Endodermal cell (in vitro differentiated cells): ENCODE measurements at regions not wholly inside any gene's neighbourhood (a gene's known extent, or its start where the extent isn't known, plus 50 kb on each side); places are given as distances from the start of the nearest gene placed in this dataset.

Experiments
- DNase-seq: peaks from one replicate; pipeline ENCODE4 v3.0.0-alpha.2; 2017
- H3K27ac ChIP-seq: 2 replicates; pipeline ENCODE4 v1.5.1; 2013; ENCODE audit warnings: mild to moderate bottlenecking, low read depth, low read length, moderate library complexity
- H3K27me3 ChIP-seq: 2 replicates; pipeline ENCODE4 v1.6.1; 2013; ENCODE audit warnings: mild to moderate bottlenecking, low read length, moderate library complexity; ENCODE audit not compliant: insufficient read depth, control insufficient read depth, poor library complexity, severe bottlenecking
- H3K36me3 ChIP-seq: 2 replicates; pipeline ENCODE4 v1.7.0; 2013; ENCODE audit warnings: mild to moderate bottlenecking, low read length, moderate library complexity; ENCODE audit not compliant: control insufficient read depth, insufficient read depth
- H3K4me1 ChIP-seq: one replicate; pipeline ENCODE4 v1.7.0; 2013; ENCODE audit warnings: low read length; ENCODE audit not compliant: control insufficient read depth, insufficient read depth
- H3K4me3 ChIP-seq: 2 replicates; pipeline ENCODE4 v1.5.1; 2013; ENCODE audit warnings: mild to moderate bottlenecking, low read length, moderate library complexity
- H3K9ac ChIP-seq: 2 replicates; pipeline ENCODE4 v1.6.1; 2013; ENCODE audit warnings: mild to moderate bottlenecking, low read length, moderate library complexity; ENCODE audit not compliant: poor library complexity, severe bottlenecking; ENCODE audit errors: extremely low read depth
- H3K9me3 ChIP-seq: 2 replicates; pipeline ENCODE4 v1.6.1; 2013; ENCODE audit warnings: mild to moderate bottlenecking, low read length, moderate library complexity; ENCODE audit not compliant: control insufficient read depth
- H3K27ac Mint-ChIP-seq: 2 replicates; pipeline ENCODE4 v1.8.0; 2020; ENCODE audit warnings: mixed read lengths
- H3K27me3 Mint-ChIP-seq: 2 replicates; pipeline ENCODE4 v1.8.0; 2021; ENCODE audit warnings: mild to moderate bottlenecking, mixed read lengths; ENCODE audit not compliant: insufficient read depth
- H3K36me3 Mint-ChIP-seq: 2 replicates; pipeline ENCODE4 v1.8.0; 2020; ENCODE audit warnings: low read depth, mixed read lengths
- H3K4me1 Mint-ChIP-seq: 2 replicates; pipeline ENCODE4 v1.8.0; 2020; ENCODE audit warnings: mixed read lengths
- H3K4me3 Mint-ChIP-seq: 2 replicates; pipeline ENCODE4 v1.8.0; 2020; ENCODE audit warnings: mild to moderate bottlenecking, moderate library complexity, mixed read lengths
- H3K9me3 Mint-ChIP-seq: 2 replicates; pipeline ENCODE4 v1.8.0; 2020; ENCODE audit warnings: mild to moderate bottlenecking, mixed read lengths
- CTCF ChIP-seq: fragments of 200-600 bp; sonication (generic); conservative IDR thresholded peaks from 2 replicates; pipeline ENCODE4 v1.5.0; 2021; ENCODE audit warnings: antibody characterized with exemption, mild to moderate bottlenecking
- WGBS, 2 experiments: methylation state at CpG; one replicate each; pipeline versions ENCODE4 v1.1.5 to v1.1.7; 2013; ENCODE audit warnings: missing lambda C conversion rate in 2 of 2, mixed read lengths in 1 of 2; ENCODE audit not compliant: insufficient coverage in 1 of 2, insufficient read length in 1 of 2; 5-methylcytosine and 5-hydroxymethylcytosine counted together

DNA sequence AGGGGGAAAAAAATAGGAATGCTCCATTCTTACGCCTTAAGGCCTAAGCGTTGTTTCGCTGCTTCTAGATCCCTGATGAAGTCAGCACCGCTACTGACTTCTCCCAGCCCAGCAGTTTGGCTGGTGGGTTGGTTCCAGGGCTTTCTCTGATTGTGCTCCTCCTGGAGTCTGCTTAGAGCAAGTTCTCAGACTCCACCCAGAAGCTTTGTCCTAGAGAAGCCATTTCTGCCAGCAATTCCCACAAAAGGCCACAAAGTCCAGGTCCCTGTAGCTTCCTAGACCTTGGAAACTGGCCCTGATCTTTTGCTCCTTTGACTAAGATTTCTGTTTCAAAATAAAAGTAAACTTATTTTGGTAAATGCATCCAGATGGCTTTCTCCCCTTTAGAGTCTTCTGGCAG, 65.4 kb downstream of the KCTD12 start:
- H3K4me1 ChIP-seq = no peaks in the 10 kb centered on the region
- Mint-ChIP-seq H3K27me3 (peaks cover 8% of the 10 kb centered on the region), H3K27ac (no peak overlapping the region), H3K4me3 (no peak overlapping the region), H3K4me1 (peaks cover 6% of the 10 kb centered on the region), H3K36me3 (no peaks in the 10 kb centered on the region), H3K9me3 (peaks cover 9% of the 10 kb centered on the region)
- no peak overlapping the region for H3K4me3 ChIP-seq
- peak; percentile 48 for TF ChIP-seq CTCF
- no peak overlapping the region for H3K9ac ChIP-seq
- no peaks in the 10 kb centered on the region for H3K36me3 ChIP-seq
- H3K27ac ChIP-seq = no peak overlapping the region
- 97 to 100% methylated on average over 3 to 4 of the region's 4 CpGs for WGBS, 2 experiments
- H3K27me3 ChIP-seq = peaks cover 10% of the 10 kb centered on the region
- H3K9me3 ChIP-seq = no peaks in the 10 kb centered on the region
- DNase-seq = no peak

DNA sequence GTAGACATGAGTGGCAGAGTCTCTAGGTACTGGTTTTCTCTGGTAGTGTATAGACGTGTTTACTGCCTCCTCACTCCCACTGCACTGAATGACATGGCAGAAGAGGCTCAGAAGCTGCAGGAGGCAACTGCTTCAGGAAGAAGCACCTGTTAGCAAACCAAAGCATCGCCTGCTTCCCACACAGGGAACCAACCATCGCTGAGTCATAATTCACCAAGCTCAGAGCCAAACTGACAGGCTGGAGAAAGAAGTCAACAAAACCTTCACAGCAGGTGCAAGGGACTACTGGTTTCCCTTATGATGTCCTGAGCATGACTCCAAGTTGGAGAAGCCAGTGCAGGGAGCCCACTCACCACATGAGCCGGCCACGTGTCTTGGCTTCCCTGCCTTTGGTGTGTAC, 69.8 kb downstream of the KCTD12 start:
- Mint-ChIP-seq H3K27ac (no peak overlapping the region), H3K9me3 (no peaks in the 10 kb centered on the region), H3K27me3 (peaks cover 18% of the 10 kb centered on the region), H3K36me3 (no peaks in the 10 kb centered on the region), H3K4me3 (no peak overlapping the region), H3K4me1 (no peaks in the 10 kb centered on the region)
- no peak for DNase-seq
- H3K36me3 ChIP-seq = no peaks in the 10 kb centered on the region
- H3K4me1 ChIP-seq = no peaks in the 10 kb centered on the region
- no peaks in the 10 kb centered on the region for H3K9me3 ChIP-seq
- H3K9ac ChIP-seq = no peak overlapping the region
- peaks cover 11% of the 10 kb centered on the region for H3K27me3 ChIP-seq
- no peak overlapping the region for H3K27ac ChIP-seq
- TF ChIP-seq CTCF = no peak
- H3K4me3 ChIP-seq = no peak overlapping the region
- WGBS, 2 experiments = 85 to 86% methylated on average over 4 to 5 of the region's 5 CpGs

GRCh38 chr13:76815344-76815743, 70.9 kb downstream of the KCTD12 start:
- Mint-ChIP-seq H3K4me3 (no peak overlapping the region), H3K4me1 (no peaks in the 10 kb centered on the region), H3K27ac (no peak overlapping the region), H3K27me3 (peaks cover 18% of the 10 kb centered on the region), H3K9me3 (no peaks in the 10 kb centered on the region), H3K36me3 (no peaks in the 10 kb centered on the region)
- 79% methylated on average over 2 of the region's 2 CpGs; no CpG with 5 or more reads in 1 of the 2 experiments for WGBS, 2 experiments
- TF ChIP-seq CTCF = no peak
- Histone ChIP-seq H3K9me3 (no peaks in the 10 kb centered on the region), H3K36me3 (no peaks in the 10 kb centered on the region), H3K9ac (no peak overlapping the region), H3K4me1 (no peaks in the 10 kb centered on the region), H3K4me3 (no peak overlapping the region), H3K27ac (no peak overlapping the region), H3K27me3 (peaks cover 11% of the 10 kb centered on the region)
- no peak for DNase-seq
